Mesodermal cell (in vitro differentiated cells): ENCODE measurements at regions not wholly inside any gene's neighbourhood (a gene's known extent, or its start where the extent isn't known, plus 50 kb on each side); places are given as distances from the start of the nearest gene placed in this dataset.

Experiments
- H3K27ac ChIP-seq: 2 replicates; pipeline ENCODE4 v1.7.0; 2013; ENCODE audit warnings: mild to moderate bottlenecking, low read depth, low read length, moderate library complexity; ENCODE audit not compliant: severe bottlenecking
- H3K36me3 ChIP-seq: 2 replicates; pipeline ENCODE4 v1.7.1; 2013; ENCODE audit warnings: mild to moderate bottlenecking, low read length, moderate library complexity; ENCODE audit not compliant: control insufficient read depth, insufficient read depth
- H3K4me1 ChIP-seq: one replicate; pipeline ENCODE4 v1.7.1; 2013; ENCODE audit warnings: mild to moderate bottlenecking, low read length; ENCODE audit not compliant: insufficient read depth, control insufficient read depth, poor library complexity, severe bottlenecking
- H3K4me3 ChIP-seq: 2 replicates; pipeline ENCODE4 v1.7.0; 2013; ENCODE audit warnings: low read length, control low read depth, mild to moderate bottlenecking; ENCODE audit not compliant: insufficient read depth, poor library complexity, severe bottlenecking; ENCODE audit errors: extremely low read depth
- H3K9me3 ChIP-seq: 2 replicates; pipeline ENCODE4 v1.7.1; 2013; ENCODE audit warnings: mild to moderate bottlenecking, low read length, moderate library complexity; ENCODE audit not compliant: control insufficient read depth
- WGBS, 2 experiments: methylation state at CpG; one replicate each; pipeline ENCODE4 v1.1.5; 2013; ENCODE audit warnings: missing lambda C conversion rate in 2 of 2; ENCODE audit not compliant: insufficient coverage in 2 of 2; 5-methylcytosine and 5-hydroxymethylcytosine counted together

- Histone ChIP-seq H3K27ac (no peak overlapping the region), H3K4me3 (no peak overlapping the region), H3K4me1 (no peaks in the 10 kb centered on the region), H3K36me3 (no peaks in the 10 kb centered on the region), H3K9me3 (no peaks in the 10 kb centered on the region)
- 86 to 88% methylated on average over 16 of the region's 16 CpGs for WGBS, 2 experiments
Observed at GRCh38 chr20:61056627-61057442, 195.2 kb upstream of the CDH4 start.

- no peak overlapping the region for H3K4me3 ChIP-seq
- WGBS, 2 experiments, result 79 to 83% methylated on average over 18 of the region's 20 CpGs
- no peak overlapping the region for H3K27ac ChIP-seq
- H3K9me3 ChIP-seq, result no peaks in the 10 kb centered on the region
- no peaks in the 10 kb centered on the region for H3K36me3 ChIP-seq
- H3K4me1 ChIP-seq, result no peaks in the 10 kb centered on the region
Observed at GRCh38 chr20:61057443-61058121, 194.5 kb upstream of the CDH4 start.

GRCh38 chr20:61061981-61062380 is 190.1 kb upstream of the CDH4 start:
- no peak overlapping the region for H3K27ac ChIP-seq
- WGBS, 2 experiments, result 52 to 58% methylated on average over 5 to 6 of the region's 6 CpGs
- no peaks in the 10 kb centered on the region for H3K9me3 ChIP-seq
- no peaks in the 10 kb centered on the region for H3K36me3 ChIP-seq
- no peaks in the 10 kb centered on the region for H3K4me1 ChIP-seq
- no peak overlapping the region for H3K4me3 ChIP-seq

GRCh38 chr20:61065853-61066252 is 186.2 kb upstream of the CDH4 start:
- Histone ChIP-seq H3K36me3 (no peaks in the 10 kb centered on the region), H3K4me1 (no peaks in the 10 kb centered on the region), H3K4me3 (no peak overlapping the region), H3K27ac (no peak overlapping the region), H3K9me3 (no peaks in the 10 kb centered on the region)
- 75 to 80% methylated on average over 7 to 8 of the region's 10 CpGs for WGBS, 2 experiments

GRCh38 chr20:61066526-61066925 is 185.5 kb upstream of the CDH4 start:
- no peak overlapping the region for H3K4me3 ChIP-seq
- 91% methylated on average over 7 to 10 of the region's 13 CpGs for WGBS, 2 experiments

GRCh38 chr20:61067221-61067620 is 184.8 kb upstream of the CDH4 start:
- 90 to 97% methylated on average over 8 to 9 of the region's 9 CpGs for WGBS, 2 experiments
- H3K36me3 ChIP-seq, result no peaks in the 10 kb centered on the region
- no peaks in the 10 kb centered on the region for H3K9me3 ChIP-seq
- no peaks in the 10 kb centered on the region for H3K4me1 ChIP-seq
- no peak overlapping the region for H3K27ac ChIP-seq
- H3K4me3 ChIP-seq, result no peak overlapping the region

More at GRCh38 chr20:61066526-61066925, 185.5 kb upstream of the CDH4 start:
- no peaks in the 10 kb centered on the region for H3K9me3 ChIP-seq
- no peak overlapping the region for H3K27ac ChIP-seq
- no peaks in the 10 kb centered on the region for H3K36me3 ChIP-seq
- no peaks in the 10 kb centered on the region for H3K4me1 ChIP-seq

GRCh38 chr20:61072398-61072797 is 179.7 kb upstream of the CDH4 start:
- no peaks in the 10 kb centered on the region for H3K9me3 ChIP-seq
- H3K36me3 ChIP-seq, result no peaks in the 10 kb centered on the region
- peaks cover 4% of the 10 kb centered on the region for H3K4me1 ChIP-seq
- H3K27ac ChIP-seq, result no peak overlapping the region
- H3K4me3 ChIP-seq, result no peak overlapping the region
- 49 to 62% methylated on average over 5 to 6 of the region's 6 CpGs for WGBS, 2 experiments

GRCh38 chr20:61073376-61073775 is 178.7 kb upstream of the CDH4 start:
- H3K4me3 ChIP-seq, result no peak overlapping the region
- 90 to 98% methylated on average over 3 to 5 of the region's 6 CpGs for WGBS, 2 experiments
- no peaks in the 10 kb centered on the region for H3K9me3 ChIP-seq
- H3K36me3 ChIP-seq, result no peaks in the 10 kb centered on the region
- peaks cover 4% of the 10 kb centered on the region for H3K4me1 ChIP-seq
- H3K27ac ChIP-seq, result no peak overlapping the region

- Histone ChIP-seq H3K4me1 (no peaks in the 10 kb centered on the region), H3K36me3 (no peaks in the 10 kb centered on the region), H3K27ac (no peak overlapping the region)
Observed at GRCh38 chr20:61082720-61083119, 169.3 kb upstream of the CDH4 start.

GRCh38 chr20:61083431-61083830 is 168.6 kb upstream of the CDH4 start:
- WGBS, 2 experiments, result 100% methylated on average over 3 of the region's 3 CpGs
- no peaks in the 10 kb centered on the region for H3K4me1 ChIP-seq
- no peaks in the 10 kb centered on the region for H3K9me3 ChIP-seq
- no peak overlapping the region for H3K4me3 ChIP-seq
- H3K36me3 ChIP-seq, result no peaks in the 10 kb centered on the region
- no peak overlapping the region for H3K27ac ChIP-seq

More at GRCh38 chr20:61082720-61083119, 169.3 kb upstream of the CDH4 start:
- WGBS, 2 experiments, result 79 to 96% methylated on average over 2 to 3 of the region's 3 CpGs
- Histone ChIP-seq H3K9me3 (no peaks in the 10 kb centered on the region), H3K4me3 (no peak overlapping the region)

GRCh38 chr20:61086031-61086430 is 166.0 kb upstream of the CDH4 start:
- Histone ChIP-seq H3K4me1 (no peaks in the 10 kb centered on the region), H3K27ac (no peak overlapping the region), H3K9me3 (no peaks in the 10 kb centered on the region), H3K4me3 (no peak overlapping the region), H3K36me3 (no peaks in the 10 kb centered on the region)
- WGBS, 2 experiments, result 80% methylated on average over 1 of the region's 1 CpG; no CpG with 5 or more reads in 1 of the 2 experiments
